NCI-H526 treated with DMSO at 0.1 percent for 48 hours (cell line): ENCODE measurements at regions not wholly inside any gene's neighbourhood (a gene's known extent, or its start where the extent isn't known, plus 50 kb on each side); places are given as distances from the start of the nearest gene placed in this dataset.
"Not testable (repeated sequence)": the region's sequence is repeated elsewhere in the genome, so short reads cannot be mapped to it uniquely, and the experiment has no call there.

ENCODE experiments used
- DNase-seq: peaks from one replicate; lab custom pipeline; 2025; lab: John Stamatoyannopoulos, UW

- DNase-seq = no peak
Observed at GRCh38 chr4:141290771-141291170, 70.1 kb downstream of the ZNF330 start.

- DNase-seq = no peak
Observed at GRCh38 chr4:141294306-141294705, 73.6 kb downstream of the ZNF330 start.

GRCh38 chr4:141301216-141301615 lies 80.5 kb downstream of the ZNF330 start:
- DNase-seq = no peak

- no peak for DNase-seq
Observed at GRCh38 chr4:141302924-141303323, 82.2 kb downstream of the ZNF330 start.

- no peak for DNase-seq
Observed at GRCh38 chr4:141304346-141304745, 83.7 kb downstream of the ZNF330 start.

GRCh38 chr4:141306331-141306730 lies 85.6 kb downstream of the ZNF330 start:
- DNase-seq = no peak

GRCh38 chr4:141307241-141307689 lies 86.6 kb downstream of the ZNF330 start:
- peak; percentile 26 for DNase-seq

GRCh38 chr4:141309874-141310273 lies 89.2 kb downstream of the ZNF330 start:
- no peak for DNase-seq

- no peak for DNase-seq
Observed at GRCh38 chr4:141311246-141312204, 90.8 kb downstream of the ZNF330 start.

- no peak for DNase-seq
Observed at GRCh38 chr4:141314627-141315026, 93.9 kb downstream of the ZNF330 start.

- no peak for DNase-seq
Observed at GRCh38 chr4:141328560-141329173, 108.0 kb downstream of the ZNF330 start.

- no peak for DNase-seq
Observed at GRCh38 chr4:141329174-141329569, 108.5 kb downstream of the ZNF330 start.

- DNase-seq = no peak
Observed at GRCh38 chr4:141330616-141331015, 109.9 kb downstream of the ZNF330 start.

GRCh38 chr4:141331534-141332358 lies 111.1 kb downstream of the ZNF330 start:
- DNase-seq = no peak

GRCh38 chr4:141332359-141333181 lies 111.9 kb downstream of the ZNF330 start:
- not testable (repeated sequence) for DNase-seq

GRCh38 chr4:141333456-141334230 lies 112.9 kb downstream of the ZNF330 start:
- DNase-seq = not testable (repeated sequence)

- DNase-seq = no peak
Observed at GRCh38 chr4:141335166-141335565, 114.5 kb downstream of the ZNF330 start.

GRCh38 chr4:141338238-141338637 lies 117.5 kb downstream of the ZNF330 start:
- DNase-seq = no peak

GRCh38 chr4:141339391-141339790 lies 118.7 kb downstream of the ZNF330 start:
- DNase-seq = no peak

GRCh38 chr4:141339966-141340365 lies 119.3 kb downstream of the ZNF330 start:
- no peak for DNase-seq

- DNase-seq = no peak
Observed at GRCh38 chr4:141340458-141340857, 119.8 kb downstream of the ZNF330 start.
